SK-N-MC (cell line): ENCODE measurements at regions not wholly inside any gene's neighbourhood (a gene's known extent, or its start where the extent isn't known, plus 50 kb on each side); places are given as distances from the start of the nearest gene placed in this dataset.
"Not testable (repeated sequence)": the region's sequence is repeated elsewhere in the genome, so short reads cannot be mapped to it uniquely, and the experiment has no call there.

Experiments used
- DNase-seq: peaks from one replicate; pipeline ENCODE4 v3.0.0-alpha.2; 2011; ENCODE audit warnings: low read depth, low spot score
- H3K27ac ChIP-seq: fragments of 200-600 bp; sonication (generic); 2 replicates; pipeline ENCODE4 v1.5.1; 2016; ENCODE audit warnings: mixed run types
- H3K36me3 ChIP-seq: fragments of 200-600 bp; sonication (generic); 2 replicates; pipeline ENCODE4 v1.6.1; 2017; ENCODE audit warnings: antibody characterized with exemption, low read length, mixed read lengths; ENCODE audit not compliant: insufficient read depth
- H3K4me3 ChIP-seq: fragments of 200-600 bp; sonication (generic); 2 replicates; pipeline ENCODE4 v1.5.1; 2016
- H3K9ac ChIP-seq: fragments of 200-600 bp; sonication (generic); 2 replicates; pipeline ENCODE4 v1.8.0; 2017; ENCODE audit warnings: mixed run types, mixed read lengths; ENCODE audit not compliant: insufficient read length
- H3K9me3 ChIP-seq: fragments of 200-600 bp; sonication (generic); 2 replicates; pipeline ENCODE4 v1.6.1; 2017; ENCODE audit warnings: low read depth, mild to moderate bottlenecking, antibody characterized with exemption, low read length, moderate library complexity, mixed read lengths
- EZH2 ChIP-seq: fragments of 200-600 bp; sonication (generic); IDR thresholded peaks from one replicate; pipeline ENCODE4 v1.6.1; 2017; ENCODE audit warnings: antibody characterized with exemption
- FOXP2 ChIP-seq: optimal IDR thresholded peaks from 2 replicates; pipeline ENCODE3; 2011; ENCODE audit warnings: mild to moderate bottlenecking, moderate library complexity; ENCODE audit not compliant: insufficient read depth; ENCODE audit errors: extremely low read length, control extremely low read depth
- POLR2AphosphoS5 ChIP-seq: IDR thresholded peaks from 2 replicates; pipeline ENCODE4 v1.6.1; 2012; ENCODE audit warnings: mild to moderate bottlenecking, low read depth, low read length, borderline replicate concordance

DNA sequence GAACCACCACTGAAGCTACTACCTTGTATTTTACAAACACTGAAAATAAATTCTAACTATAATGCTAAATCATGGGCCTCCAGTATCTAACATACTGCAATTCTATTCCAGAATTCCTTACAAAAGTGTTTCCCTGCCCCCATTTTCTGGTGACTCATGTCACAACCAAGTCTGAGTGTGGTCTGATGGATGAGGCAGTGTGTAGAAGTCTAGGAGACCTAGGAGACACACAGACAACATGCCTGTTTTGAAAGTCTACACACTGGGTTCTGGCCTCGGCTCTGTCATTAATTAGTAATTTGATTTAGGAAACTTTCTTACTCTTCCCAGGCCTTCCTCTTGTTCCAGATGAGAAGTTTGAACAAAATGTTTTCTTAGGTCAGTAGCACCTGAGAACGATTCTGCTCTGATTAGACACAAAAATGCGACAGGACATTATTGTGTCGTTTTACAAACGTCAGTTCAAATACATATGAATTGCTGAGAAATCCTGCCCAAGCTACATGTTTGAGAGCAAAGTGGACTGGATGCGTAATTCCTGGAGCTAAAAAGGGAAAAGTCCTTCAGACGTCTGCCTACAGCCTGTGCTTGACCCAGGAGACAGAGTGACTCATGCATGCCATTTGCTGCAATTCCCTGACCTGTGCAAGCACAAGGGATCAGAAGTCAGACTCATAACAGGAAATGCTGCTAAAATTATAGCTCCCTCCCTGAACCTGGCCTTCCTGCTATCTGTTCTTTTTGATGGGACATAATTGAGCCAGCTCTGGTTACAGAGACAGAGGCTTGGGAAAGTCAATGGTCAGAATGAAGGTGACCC lies 494.4 kb downstream of the SOX11 start:
- Histone ChIP-seq H3K9ac (no peak overlapping the region), H3K4me3 (no peak overlapping the region), H3K9me3 (no peaks in the 10 kb centered on the region), H3K27ac (no peak overlapping the region), H3K36me3 (no peaks in the 10 kb centered on the region)
- no peak for TF ChIP-seq POLR2AphosphoS5
- TF ChIP-seq EZH2: no peak
- TF ChIP-seq FOXP2: no peak
- DNase-seq: no peak

DNA sequence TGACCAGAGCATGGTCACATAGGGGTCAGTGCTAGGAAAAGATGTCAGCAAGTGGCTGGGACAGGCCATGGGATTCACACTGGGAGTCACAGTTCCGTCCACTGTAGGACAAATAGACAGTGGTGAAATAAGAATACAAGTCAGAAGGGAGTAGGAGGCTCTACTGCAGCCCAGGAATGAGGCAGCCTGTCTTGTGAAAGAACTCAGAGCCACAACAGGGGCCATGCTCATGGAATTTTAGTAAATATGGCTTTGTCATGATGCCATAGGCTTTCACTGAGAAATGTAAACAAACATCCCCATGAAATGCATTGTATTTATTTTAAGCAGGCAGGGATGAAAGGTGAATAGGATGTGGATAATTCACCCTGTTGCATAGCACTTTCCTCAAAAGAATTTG lies 504.3 kb downstream of the SOX11 start:
- H3K27ac ChIP-seq: no peak overlapping the region
- no peaks in the 10 kb centered on the region; the same call in 1 of the 2 replicates for H3K9me3 ChIP-seq
- no peak for DNase-seq
- TF ChIP-seq FOXP2: no peak
- TF ChIP-seq EZH2: no peak
- no peak for TF ChIP-seq POLR2AphosphoS5
- no peak overlapping the region for H3K4me3 ChIP-seq
- no peaks in the 10 kb centered on the region for H3K36me3 ChIP-seq
- no peak overlapping the region for H3K9ac ChIP-seq

DNA sequence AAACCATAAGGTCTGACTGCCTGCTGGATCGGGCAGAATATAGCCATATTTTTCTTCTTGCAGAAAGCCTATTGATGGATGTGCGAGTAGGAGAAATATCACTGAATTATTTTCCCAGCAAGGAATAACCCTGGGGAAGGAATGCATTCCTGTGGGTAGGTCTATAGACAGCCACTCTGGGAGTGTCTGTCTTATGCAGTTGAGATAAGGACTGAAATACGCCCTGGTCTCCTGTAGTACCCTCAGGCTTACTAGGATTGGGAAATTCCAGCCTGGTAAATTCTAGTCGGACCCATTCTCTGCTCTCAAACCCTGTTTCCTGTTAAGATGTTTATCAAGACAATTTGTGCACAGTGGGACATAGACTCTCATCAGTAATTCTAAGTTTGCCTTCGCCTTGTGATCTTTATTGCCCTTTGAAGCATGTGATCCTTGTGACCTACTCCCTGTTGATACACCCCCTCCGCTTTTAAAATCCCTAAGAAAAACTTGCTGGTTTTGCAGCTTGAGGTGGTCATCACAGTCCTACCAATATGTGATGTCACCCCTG lies 506.3 kb downstream of the SOX11 start:
- H3K27ac ChIP-seq, H3K4me3 ChIP-seq, H3K9ac ChIP-seq, H3K9me3 ChIP-seq, H3K36me3 ChIP-seq: not testable (repeated sequence)
- peak; percentile 61 for DNase-seq
- peak; percentile 19; the same call in 1 of the 2 replicates for TF ChIP-seq POLR2AphosphoS5

DNA sequence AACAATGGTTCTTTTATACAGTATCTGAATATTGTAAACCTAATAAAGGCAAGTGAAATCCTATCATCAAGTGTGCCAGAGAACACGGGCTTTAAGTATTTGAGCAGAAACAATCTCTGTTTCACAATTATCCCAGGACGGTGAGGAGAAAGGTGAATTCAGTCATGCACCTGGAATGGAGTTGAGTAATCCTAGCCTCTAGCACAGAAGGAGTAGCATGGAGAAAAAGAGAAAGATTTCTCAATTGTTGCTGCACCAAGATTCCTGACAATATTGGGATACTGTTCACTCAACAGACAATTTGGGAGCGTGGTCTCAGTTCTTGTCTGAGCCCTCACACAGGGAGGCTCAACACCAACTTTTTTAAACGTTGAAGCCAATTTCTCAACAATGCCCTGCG lies 510.6 kb downstream of the SOX11 start:
- Histone ChIP-seq H3K36me3 (no peaks in the 10 kb centered on the region), H3K9ac (no peak overlapping the region), H3K27ac (no peak overlapping the region), H3K9me3 (no peaks in the 10 kb centered on the region; the same call in 1 of the 2 replicates), H3K4me3 (no peak overlapping the region)
- DNase-seq: no peak
- TF ChIP-seq EZH2 (no peak), POLR2AphosphoS5 (no peak), FOXP2 (no peak)

DNA sequence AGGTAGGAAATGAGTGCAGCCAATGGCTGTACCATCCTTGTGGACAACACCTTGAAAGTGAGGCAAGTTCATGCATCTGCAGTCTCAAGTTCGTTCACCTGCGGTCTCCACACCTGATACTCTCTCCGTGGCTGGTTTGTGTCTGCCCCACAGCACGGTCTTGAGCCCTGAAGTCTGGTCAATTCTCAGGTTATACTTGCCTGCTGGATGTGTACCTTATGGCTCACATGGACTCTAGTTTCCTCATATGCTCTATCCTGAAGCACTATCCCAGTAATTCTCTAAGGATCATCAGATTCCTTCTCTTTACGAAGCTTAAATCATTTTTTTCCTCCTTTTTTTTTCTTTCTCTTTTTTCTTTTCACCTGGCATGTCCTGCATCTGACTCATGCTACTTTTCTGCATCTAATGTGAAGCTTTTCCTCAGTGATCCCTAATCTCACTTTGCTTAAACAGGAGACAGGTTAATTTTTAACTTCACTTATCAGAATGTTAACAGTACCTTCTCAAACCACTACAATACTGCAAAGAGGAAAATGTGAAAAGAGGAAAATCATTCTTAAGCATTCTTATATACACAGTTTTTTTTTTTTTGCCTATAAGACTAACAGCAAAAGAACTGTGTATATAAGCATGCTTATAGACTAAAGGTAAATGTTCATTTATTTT lies 511.2 kb downstream of the SOX11 start:
- H3K9ac ChIP-seq: no peak overlapping the region
- no peak overlapping the region for H3K27ac ChIP-seq
- no peak for DNase-seq
- no peak overlapping the region for H3K4me3 ChIP-seq
- no peaks in the 10 kb centered on the region for H3K36me3 ChIP-seq
- H3K9me3 ChIP-seq: no peaks in the 10 kb centered on the region; the same call in 1 of the 2 replicates
- TF ChIP-seq POLR2AphosphoS5 (no peak), FOXP2 (no peak), EZH2 (no peak)

DNA sequence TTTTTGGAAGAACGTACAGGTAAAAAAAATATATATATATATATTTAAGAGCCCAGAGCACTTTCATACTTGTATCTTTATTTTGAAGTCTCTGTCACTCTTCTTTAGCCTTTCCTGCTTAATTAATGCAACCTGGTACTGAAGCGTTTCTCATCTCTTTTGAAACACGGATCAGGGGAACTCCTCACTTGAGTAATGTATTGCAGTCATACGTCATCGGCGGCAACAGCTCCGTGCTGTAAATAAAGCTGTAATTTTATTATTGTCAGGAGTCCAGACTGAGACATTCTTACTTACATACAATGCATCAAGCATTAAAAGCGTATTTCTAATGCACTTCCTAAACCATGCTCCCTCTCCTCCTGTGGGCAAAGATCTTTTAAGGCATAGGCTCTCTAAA lies 514.7 kb downstream of the SOX11 start:
- Histone ChIP-seq H3K9me3 (no peaks in the 10 kb centered on the region), H3K27ac (no peak overlapping the region), H3K36me3 (no peaks in the 10 kb centered on the region), H3K9ac (no peak overlapping the region), H3K4me3 (no peak overlapping the region)
- no peak for DNase-seq
- TF ChIP-seq FOXP2 (no peak), POLR2AphosphoS5 (no peak), EZH2 (no peak)

DNA sequence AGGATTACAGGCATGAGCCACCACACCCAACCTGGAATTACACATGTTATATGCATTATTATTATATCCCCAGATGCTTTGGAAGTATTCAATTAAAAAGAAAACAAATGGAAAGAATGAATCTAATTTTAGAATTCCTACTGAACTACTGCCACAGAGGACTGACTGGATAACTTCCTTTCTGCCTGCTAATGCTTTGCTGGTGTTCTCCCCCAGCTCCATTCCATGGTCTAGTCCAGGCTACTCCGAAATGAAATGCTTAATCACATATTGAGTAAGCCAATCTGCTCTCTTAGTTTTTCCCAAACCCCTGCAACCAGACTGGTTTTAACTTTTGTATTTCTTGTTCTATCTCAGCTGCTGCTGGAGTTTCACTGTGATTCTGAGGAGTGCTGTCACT lies 519.1 kb downstream of the SOX11 start:
- H3K4me3 ChIP-seq: no peak overlapping the region
- no peak overlapping the region for H3K27ac ChIP-seq
- no peaks in the 10 kb centered on the region for H3K9me3 ChIP-seq
- no peak for DNase-seq
- no peaks in the 10 kb centered on the region for H3K36me3 ChIP-seq
- H3K9ac ChIP-seq: no peak overlapping the region
- no peak for TF ChIP-seq EZH2

DNA sequence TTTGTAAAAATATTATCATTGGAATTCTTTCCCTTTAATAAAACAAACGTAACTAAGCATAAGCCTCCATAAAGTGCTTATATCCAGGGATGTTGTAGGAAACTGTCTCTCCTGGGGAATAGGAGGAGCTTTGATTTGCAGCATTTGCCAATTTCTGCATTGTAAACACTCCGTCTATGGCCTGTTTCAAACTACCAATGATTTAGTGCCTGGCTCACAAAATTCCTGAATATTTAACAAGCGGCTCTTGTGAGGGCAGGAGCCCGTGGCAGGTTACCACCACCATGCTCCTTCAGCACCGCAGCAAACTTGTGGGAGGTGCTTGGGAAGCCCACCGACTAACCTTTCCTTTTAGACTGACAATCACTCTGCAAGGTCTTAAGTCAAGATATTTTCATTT lies 520.3 kb downstream of the SOX11 start:
- TF ChIP-seq FOXP2 (no peak), EZH2 (no peak), POLR2AphosphoS5 (no peak)
- no peaks in the 10 kb centered on the region for H3K9me3 ChIP-seq
- no peaks in the 10 kb centered on the region for H3K36me3 ChIP-seq
- no peak for DNase-seq
- H3K27ac ChIP-seq: no peak overlapping the region
- no peak overlapping the region for H3K4me3 ChIP-seq
- H3K9ac ChIP-seq: no peak overlapping the region

DNA sequence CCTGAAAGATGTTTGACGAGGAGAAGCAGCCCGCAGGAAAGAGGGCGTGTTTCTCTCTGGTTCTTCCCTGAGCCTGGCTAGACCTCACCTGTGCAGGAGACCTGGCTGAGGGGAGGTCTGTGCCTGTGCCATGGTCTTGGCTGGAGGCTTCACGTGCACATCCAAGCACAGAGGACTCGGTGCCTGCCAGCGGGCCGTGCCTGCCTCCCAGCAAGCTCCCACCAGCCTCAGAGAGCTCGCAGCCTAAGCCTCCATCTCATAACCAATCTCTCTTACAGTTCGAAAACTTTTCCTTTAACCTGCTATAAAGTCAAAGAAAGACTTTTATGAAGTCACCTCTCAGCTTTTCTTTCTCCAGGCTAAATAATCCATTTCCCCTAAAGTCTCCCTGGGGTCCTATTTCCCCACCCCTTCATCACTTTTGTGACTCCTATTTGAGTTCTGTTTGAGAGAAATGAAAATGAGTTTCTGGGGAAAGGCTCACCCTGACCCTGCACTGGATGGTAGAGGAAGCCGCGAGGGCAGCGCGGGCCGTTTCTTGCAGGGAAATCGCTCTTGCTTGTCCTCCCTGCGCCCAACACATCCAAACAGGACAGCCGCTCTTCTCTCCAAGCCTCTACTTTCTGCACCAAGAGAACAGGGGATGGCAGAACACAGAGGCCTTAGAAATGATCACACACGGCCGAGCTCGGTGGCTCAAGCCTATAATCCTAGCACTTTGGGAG lies 521.0 kb downstream of the SOX11 start:
- no peak for TF ChIP-seq FOXP2
- no peak for TF ChIP-seq EZH2
- TF ChIP-seq POLR2AphosphoS5: no peak
- H3K27ac ChIP-seq: no peak overlapping the region
- DNase-seq: no peak

More for the DNA sequence above, 521.0 kb downstream of the SOX11 start:
- no peak overlapping the region for H3K9ac ChIP-seq
- H3K9me3 ChIP-seq: no peaks in the 10 kb centered on the region
- no peaks in the 10 kb centered on the region for H3K36me3 ChIP-seq
- no peak overlapping the region for H3K4me3 ChIP-seq
